NCI-H1417 (cell line): ENCODE measurements at regions not wholly inside any gene's neighbourhood (a gene's known extent, or its start where the extent isn't known, plus 50 kb on each side); places are given as distances from the start of the nearest gene placed in this dataset.

ENCODE experiments used
- DNase-seq, 3 experiments: peaks; one replicate each; lab custom pipeline; 2025; lab: John Stamatoyannopoulos, UW

DNA sequence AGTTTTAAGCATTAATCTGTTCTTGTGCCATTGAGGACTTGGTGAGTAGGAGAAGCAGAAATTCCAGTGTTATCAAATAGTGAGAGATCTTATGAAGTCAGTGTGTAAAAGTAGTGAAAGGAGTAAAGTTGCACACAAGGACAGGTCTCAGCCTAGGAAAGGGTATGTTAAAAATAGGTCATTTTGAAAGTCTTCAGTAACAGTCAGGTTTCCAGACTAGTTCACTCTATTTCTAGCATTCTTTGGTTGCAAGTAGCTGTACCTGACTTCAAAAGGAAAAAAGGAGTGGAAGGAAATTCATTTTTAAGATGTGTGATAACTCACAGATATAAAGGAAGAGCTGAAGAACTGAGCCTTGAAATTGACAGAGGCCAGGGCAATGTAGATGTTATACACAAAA, 250.1 kb upstream of the SATB1 start:
- no peak for DNase-seq

DNA sequence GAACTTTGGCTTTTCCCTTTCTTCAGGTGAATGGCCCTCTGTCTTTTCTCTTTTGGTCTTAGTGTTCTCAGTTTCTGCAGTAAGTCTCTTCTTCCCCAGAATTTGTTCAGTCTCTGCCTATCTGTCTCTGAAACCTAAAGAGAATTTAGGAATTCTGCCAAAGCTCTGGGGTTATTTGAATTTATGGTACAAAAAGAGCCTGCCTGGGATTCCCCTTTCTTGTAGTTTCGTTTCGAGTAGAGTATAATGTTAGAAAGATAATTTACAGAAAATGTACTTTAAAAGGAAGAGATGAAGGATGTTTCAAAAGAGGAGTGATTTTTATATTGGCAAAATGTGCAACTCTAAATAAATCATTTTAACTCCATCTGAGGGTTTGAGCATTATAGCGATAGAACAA, 247.4 kb upstream of the SATB1 start:
- DNase-seq, result no peak

DNA sequence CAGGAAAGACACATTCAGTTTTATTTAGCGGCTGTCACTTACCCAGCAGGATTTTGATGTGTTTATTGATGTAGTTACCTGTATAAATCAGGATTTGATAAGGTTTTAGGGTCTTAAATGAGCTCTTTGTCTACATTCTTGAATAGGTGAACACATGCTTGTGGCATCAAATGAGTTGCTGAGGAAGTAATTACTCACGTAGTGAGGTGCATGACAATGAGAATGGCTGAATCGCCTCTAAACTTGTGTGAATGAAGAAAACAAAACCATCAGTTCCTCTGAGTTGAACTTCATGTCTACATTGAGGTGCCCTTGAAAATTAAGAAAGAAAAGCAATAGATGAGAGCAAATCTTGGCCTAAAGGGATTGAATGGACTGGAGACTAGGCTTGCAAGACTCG, 245.6 kb upstream of the SATB1 start:
- DNase-seq, result no peak

GRCh38 chr3:18669374-18669773, 244.2 kb upstream of the SATB1 start:
- no peak for DNase-seq

DNA sequence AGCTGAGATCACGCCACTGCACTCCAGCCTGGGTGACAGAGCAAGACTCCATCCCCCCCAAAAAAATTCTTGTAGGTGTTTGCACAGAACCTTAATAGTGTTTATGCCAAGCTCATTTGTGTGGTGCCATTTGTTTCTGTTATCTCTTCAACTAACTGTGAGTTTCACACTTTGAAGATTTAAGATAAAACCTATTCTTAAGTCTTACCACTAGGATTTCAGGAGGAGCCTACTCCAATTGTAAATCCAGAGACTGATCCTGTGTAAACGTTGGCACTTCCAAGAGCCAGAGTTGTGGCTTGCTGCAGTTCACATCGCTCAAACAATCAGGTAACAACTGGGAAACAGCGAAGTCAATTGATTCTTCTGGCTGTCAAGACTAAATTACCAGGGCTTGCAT, 242.4 kb upstream of the SATB1 start:
- no peak for DNase-seq

- no peak for DNase-seq
Measured at GRCh38 chr3:18666655-18667054, 241.5 kb upstream of the SATB1 start.

- DNase-seq, result no peak
Measured at GRCh38 chr3:18660059-18660458, 234.9 kb upstream of the SATB1 start.

GRCh38 chr3:18657858-18658820, 233.0 kb upstream of the SATB1 start:
- no peak for DNase-seq

- no peak for DNase-seq
Measured at GRCh38 chr3:18656866-18657265, 231.7 kb upstream of the SATB1 start.

DNA sequence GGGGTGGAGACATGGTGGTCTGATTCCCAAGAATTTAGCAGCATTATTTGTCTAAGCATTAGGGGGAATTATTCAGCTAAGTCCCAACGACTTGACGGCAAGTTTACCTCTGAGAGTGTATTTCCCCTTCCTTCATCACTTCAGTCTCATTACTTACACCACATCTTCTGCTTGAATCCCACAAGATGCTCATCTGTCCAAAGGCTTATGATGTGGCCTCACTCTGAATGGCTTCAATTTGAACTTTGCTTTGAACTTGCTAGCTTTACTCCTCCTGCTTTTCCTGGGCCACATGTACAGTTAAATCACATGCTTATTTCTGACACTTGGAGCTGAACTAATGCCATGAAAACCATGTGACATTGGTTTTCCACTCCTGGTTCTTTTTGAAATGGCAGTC, 231.3 kb upstream of the SATB1 start:
- no peak for DNase-seq

- no peak for DNase-seq
Measured at GRCh38 chr3:18655827-18656226, 230.7 kb upstream of the SATB1 start.

DNA sequence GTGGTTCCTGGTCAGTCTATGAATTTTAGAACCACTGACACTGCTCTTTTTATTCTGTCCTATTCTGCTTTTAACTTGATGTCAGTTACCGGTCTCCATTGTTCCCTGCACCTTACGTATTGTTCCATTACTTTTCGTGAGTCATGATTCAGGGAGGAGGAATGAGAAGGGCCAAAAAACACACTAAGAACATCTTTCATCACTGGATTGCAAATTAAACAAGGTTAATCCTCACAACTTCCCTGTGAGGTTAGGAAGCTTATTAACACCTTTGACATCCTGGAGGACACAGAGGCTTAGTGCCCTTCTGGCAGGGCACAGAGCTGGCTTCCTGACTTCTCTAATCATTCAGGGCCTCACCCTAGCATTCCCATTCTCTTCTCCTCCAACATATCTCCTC, 227.6 kb upstream of the SATB1 start:
- no peak for DNase-seq

DNA sequence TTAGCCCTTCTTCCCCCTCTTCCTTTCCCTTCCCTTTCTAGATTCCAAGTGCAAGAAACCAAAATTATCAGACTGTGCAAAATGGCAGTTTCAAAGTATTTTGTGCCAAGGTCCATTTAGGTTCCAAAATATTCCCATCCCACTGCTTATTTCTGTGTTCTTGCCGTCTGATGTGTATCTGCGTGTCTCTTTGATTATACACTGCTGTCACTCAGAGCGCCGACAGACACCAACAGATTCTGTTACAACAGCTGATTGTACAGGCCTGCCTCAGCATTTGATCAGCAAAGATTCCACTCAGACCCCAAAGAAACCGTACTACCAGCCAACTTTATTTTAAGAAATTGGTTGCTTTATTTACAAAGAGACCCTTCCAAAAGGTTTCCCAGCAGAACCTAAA, 225.6 kb upstream of the SATB1 start:
- no peak for DNase-seq

DNA sequence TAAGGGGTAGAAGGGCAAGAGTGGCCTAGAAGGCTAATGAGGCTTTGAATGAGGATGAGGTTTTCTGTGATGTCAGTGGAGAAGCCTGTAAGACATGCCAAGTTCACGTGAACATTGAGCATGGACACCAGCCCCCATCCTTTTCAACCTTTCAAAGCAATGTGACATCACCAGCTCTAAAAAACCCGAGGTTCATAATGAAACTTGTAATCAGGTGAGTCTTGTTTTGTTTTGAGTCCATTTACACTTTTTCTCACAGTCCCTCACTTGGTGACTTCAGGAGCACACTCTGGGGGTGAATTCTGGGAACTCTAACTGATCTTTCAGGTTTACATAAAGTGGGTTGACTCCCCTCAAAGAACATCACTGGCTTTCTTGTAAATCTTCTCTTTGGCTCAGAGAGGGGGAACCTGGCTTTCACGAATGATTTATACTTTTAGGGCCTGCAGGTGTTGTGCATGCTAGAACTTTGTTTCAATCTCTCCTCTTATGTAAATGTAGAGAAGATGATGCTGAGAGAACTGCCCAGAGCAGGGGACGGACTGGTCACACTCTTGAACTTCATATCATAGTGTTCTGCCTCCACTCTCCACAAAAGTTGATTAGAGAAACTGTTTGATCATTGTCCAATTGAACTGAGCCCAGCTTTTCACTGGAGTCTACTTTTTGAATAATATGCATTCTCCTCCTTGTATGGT, 224.7 kb upstream of the SATB1 start:
- DNase-seq, result no peak

DNA sequence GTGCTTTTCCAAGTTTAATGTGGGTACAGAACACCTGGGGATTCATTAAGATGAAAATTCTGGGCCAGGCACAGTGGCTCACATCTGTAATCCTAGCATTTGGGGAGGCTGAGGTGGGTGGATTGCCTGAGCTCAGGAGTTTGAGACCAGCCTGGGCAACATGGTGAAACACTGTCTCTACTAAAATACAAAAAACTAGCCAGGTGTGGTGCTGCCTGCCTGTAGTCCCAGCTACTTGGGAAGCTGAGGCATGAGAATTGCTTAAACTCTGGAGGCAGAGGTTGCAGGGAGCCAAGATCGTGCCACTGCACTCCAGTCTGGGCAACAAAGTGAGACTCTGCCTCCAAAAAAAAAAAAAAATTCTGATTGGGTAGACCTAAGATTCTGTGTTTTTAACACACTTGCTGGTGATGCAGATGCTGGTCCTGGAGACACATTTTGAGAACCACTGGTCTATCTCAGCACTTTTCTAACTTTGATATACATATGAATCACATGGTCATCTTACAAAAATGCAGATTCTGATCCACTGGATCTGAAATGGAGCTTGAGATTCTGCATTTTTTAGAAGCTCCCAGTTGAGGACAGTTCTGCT, 223.8 kb upstream of the SATB1 start:
- no peak for DNase-seq

- DNase-seq, result no peak
Measured at GRCh38 chr3:18648159-18648558, 223.0 kb upstream of the SATB1 start.

DNA sequence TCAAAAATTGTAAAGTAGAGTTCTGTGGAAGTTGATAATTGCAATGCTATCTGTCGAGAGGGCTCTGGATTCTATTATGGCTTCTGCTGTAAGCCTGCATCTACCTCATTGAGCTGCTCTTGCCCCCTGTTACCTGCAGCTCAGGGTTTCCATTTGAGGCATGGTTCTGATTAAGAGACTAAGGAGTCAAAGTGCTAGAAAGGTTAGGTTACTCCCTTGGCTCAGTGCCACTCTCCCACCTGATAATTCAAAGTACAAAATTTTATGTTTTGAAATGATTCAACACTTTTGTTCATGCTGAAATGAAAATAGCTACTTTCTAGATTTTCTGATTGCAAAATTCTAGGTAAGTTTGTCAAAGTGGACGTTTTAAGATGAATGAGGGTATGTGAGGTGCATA, 220.5 kb upstream of the SATB1 start:
- DNase-seq, result no peak

DNA sequence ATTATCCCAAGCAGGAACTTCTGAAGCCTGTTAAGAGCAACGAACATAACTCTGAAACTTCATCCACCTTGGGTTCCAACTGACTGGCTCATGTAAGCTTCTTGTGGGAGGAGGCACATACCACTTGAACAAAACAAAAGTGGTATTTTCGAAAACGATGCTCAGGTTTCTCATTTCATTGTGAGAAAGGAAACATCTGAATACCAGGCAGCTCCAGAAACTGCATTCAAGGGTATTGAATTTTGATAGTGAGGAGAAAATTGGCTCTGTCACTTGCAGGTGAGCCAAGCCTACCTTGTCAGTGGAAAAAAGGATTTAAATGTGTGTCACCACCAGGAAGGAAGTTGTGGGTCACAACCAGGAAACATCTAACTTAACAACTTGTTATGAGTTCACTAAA, 218.1 kb upstream of the SATB1 start:
- DNase-seq, result no peak

- no peak for DNase-seq
Measured at GRCh38 chr3:18641916-18642315, 216.8 kb upstream of the SATB1 start.

- DNase-seq, result no peak
Measured at GRCh38 chr3:18635215-18635614, 210.1 kb upstream of the SATB1 start.

- no peak for DNase-seq
Measured at GRCh38 chr3:18634461-18634860, 209.3 kb upstream of the SATB1 start.

- DNase-seq, result no peak
Measured at GRCh38 chr3:18633002-18633401, 207.9 kb upstream of the SATB1 start.

DNA sequence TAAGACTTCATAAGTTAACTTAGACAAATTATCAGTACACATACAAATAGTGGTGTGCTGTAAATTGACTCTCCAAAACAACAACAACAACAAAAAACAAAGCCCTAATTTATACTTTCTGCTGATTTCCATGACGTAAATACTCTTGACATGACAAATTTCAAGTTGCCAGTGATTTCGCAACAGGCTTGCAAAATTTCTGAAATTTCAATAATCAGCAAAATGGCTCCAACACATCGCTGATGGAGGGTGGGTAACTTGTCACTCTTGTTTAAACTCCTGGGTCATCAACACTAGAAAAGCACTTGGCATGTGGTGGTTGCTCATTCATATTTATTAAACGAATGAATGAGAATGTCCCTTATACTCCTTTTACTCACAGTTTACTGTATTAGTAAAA, 205.2 kb upstream of the SATB1 start:
- no peak for DNase-seq
